NCI-H2081 treated with DMSO at 0.1 percent for 48 hours (cell line): ENCODE measurements at regions not wholly inside any gene's neighbourhood (a gene's known extent, or its start where the extent isn't known, plus 50 kb on each side); places are given as distances from the start of the nearest gene placed in this dataset.
"Not testable (repeated sequence)": the region's sequence is repeated elsewhere in the genome, so short reads cannot be mapped to it uniquely, and the experiment has no call there.

Experiments
- DNase-seq: peaks from one replicate; lab custom pipeline; 2025; lab: John Stamatoyannopoulos, UW

GRCh38 chr5:18732556-18733479 is 1098.6 kb downstream of the TAF11L14 start:
- DNase-seq: no peak

- DNase-seq: no peak
These were observed 1101.8 kb downstream of the TAF11L14 start for GRCh38 chr5:18736051-18736398.

- not testable (repeated sequence) for DNase-seq
These were observed 1102.5 kb downstream of the TAF11L14 start for GRCh38 chr5:18736736-18737135.

GRCh38 chr5:18740301-18740700 is 1106.0 kb downstream of the TAF11L14 start:
- no peak for DNase-seq

GRCh38 chr5:18742830-18743229 is 1108.6 kb downstream of the TAF11L14 start:
- DNase-seq: no peak

GRCh38 chr5:18744441-18744840 is 1110.2 kb downstream of the TAF11L14 start:
- DNase-seq: no peak

GRCh38 chr5:18745042-18745987 is 1111.1 kb downstream of the TAF11L14 start:
- no peak for DNase-seq

GRCh38 chr5:18745988-18746615 is 1111.8 kb downstream of the TAF11L14 start:
- DNase-seq: peak; percentile 46

- DNase-seq: no peak
These were observed 1115.5 kb downstream of the TAF11L14 start for GRCh38 chr5:18749763-18750162.

- no peak for DNase-seq
These were observed 1118.1 kb downstream of the TAF11L14 start for GRCh38 chr5:18752317-18752716.

GRCh38 chr5:18754201-18754600 is 1119.9 kb downstream of the TAF11L14 start:
- DNase-seq: no peak

GRCh38 chr5:18761801-18762200 is 1127.5 kb downstream of the TAF11L14 start:
- DNase-seq: no peak

- no peak for DNase-seq
These were observed 1129.9 kb downstream of the TAF11L14 start for GRCh38 chr5:18764161-18764560.

- no peak for DNase-seq
These were observed 1131.0 kb downstream of the TAF11L14 start for GRCh38 chr5:18765304-18765703.

GRCh38 chr5:18771097-18771610 is 1136.9 kb downstream of the TAF11L14 start:
- no peak for DNase-seq

- no peak for DNase-seq
These were observed 1138.2 kb downstream of the TAF11L14 start for GRCh38 chr5:18772475-18772874.

GRCh38 chr5:18778225-18778624 is 1144.0 kb downstream of the TAF11L14 start:
- no peak for DNase-seq

- DNase-seq: no peak
These were observed 1155.1 kb downstream of the TAF11L14 start for GRCh38 chr5:18789218-18789998.

GRCh38 chr5:18792145-18792544 is 1157.9 kb downstream of the TAF11L14 start:
- DNase-seq: no peak

- DNase-seq: no peak
These were observed 1163.0 kb downstream of the TAF11L14 start for GRCh38 chr5:18797222-18797621.

GRCh38 chr5:18798058-18798457 is 1163.8 kb downstream of the TAF11L14 start:
- no peak for DNase-seq
